OCI-LY7 (cell line): ENCODE measurements at regions not wholly inside any gene's neighbourhood (a gene's known extent, or its start where the extent isn't known, plus 50 kb on each side); places are given as distances from the start of the nearest gene placed in this dataset.
"Not testable (repeated sequence)": the region's sequence is repeated elsewhere in the genome, so short reads cannot be mapped to it uniquely, and the experiment has no call there.

Source experiments
- CTCF ChIP-seq: fragments of 200-600 bp; sonication (generic); conservative IDR thresholded peaks from 2 replicates; pipeline ENCODE4 v1.5.1; 2014; ENCODE audit warnings: mild to moderate bottlenecking, antibody characterized with exemption, low read length, moderate library complexity, mixed read lengths
- EZH2phosphoT487 ChIP-seq: fragments of 200-600 bp; sonication (generic); IDR thresholded peaks from 2 replicates; pipeline ENCODE4 v1.6.1; 2018; ENCODE audit warnings: low read depth, borderline replicate concordance, mild to moderate bottlenecking, mixed run types, antibody characterized with exemption, low read length, moderate library complexity, mixed read lengths

DNA sequence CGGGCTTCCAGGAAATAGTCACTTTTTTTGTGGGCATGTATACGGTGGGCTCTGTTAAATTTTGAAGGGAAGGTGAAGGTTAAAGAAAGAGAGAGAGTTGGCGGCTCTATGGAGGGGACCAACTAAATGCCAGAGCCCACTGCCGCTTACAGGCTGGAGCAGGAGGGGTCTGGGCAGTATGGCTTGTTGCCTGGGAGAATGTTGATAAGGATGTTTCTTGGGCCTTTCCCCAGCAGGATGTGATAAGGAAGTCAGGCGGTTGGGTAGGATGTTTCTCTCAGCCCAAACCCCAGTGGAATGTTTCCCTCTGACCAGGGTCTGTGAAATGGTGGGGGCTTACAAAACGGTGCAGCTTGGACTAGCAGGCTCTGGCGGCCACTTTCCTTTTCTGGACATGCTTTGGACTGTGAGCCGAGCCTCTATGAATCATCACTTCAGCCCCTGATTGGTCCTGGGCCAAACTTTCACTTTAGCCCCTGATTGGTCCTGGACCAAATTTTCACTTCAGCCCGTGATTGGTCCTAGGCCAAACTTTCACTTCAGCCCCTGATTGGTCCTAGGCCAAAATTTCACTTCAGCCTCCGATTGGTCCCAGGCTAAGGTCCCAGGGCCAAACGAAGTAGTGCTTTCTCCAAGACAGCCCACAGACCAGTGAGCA is 630.7 kb downstream of the KCNJ18 start:
- not testable (repeated sequence) for TF ChIP-seq CTCF, EZH2phosphoT487
